Pancreas (tissue), 10 donors: ENCODE measurements at regions not wholly inside any gene's neighbourhood (a gene's known extent, or its start where the extent isn't known, plus 50 kb on each side); places are given as distances from the start of the nearest gene placed in this dataset.
"Not testable (repeated sequence)": the region's sequence is repeated elsewhere in the genome, so short reads cannot be mapped to it uniquely, and the experiment has no call there.

ENCODE experiments used
- ATAC-seq, 4 donors: fragments of 200-7000 bp; cut with Tn5 transposase; one replicate each; pipeline versions ENCODE4 v1.8.0 to v1.9.1; 2020; ENCODE audit warnings: mild to moderate bottlenecking in 4 of 4, moderate library complexity in 4 of 4
- DNase-seq, 6 donors: peaks; one replicate each; pipeline ENCODE4 v3.0.0-alpha.2; 2020
- FAIRE-seq: peaks from 2 replicates; lab custom pipeline; 2012; peaks lifted over from hg19 to GRCh38; lab: Jason Lieb, UNC
- H3K27ac ChIP-seq, 4 donors: fragments of 200-600 bp; sonication (generic); 1 replicate in 3 of 4; 2 replicates in 1 of 4; pipeline versions ENCODE4 v1.5.0 to v1.8.0; 2020
- H3K27me3 ChIP-seq, 4 donors: fragments of 200-600 bp; one replicate each; pipeline ENCODE4 v1.8.0; 2021
- H3K36me3 ChIP-seq, 3 donors: fragments of 200-600 bp; sonication (generic) in 1 of 3; one replicate each; pipeline versions ENCODE4 v1.5.0 to v1.8.0; 2020 to 2021
- H3K4me1 ChIP-seq, 3 donors: fragments of 200-600 bp; one replicate each; pipeline ENCODE4 v1.8.0; 2021
- H3K4me3 ChIP-seq, 4 donors: fragments of 200-600 bp; sonication (generic) in 2 of 4; one replicate each; pipeline versions ENCODE4 v1.5.0 to v1.8.0; 2020 to 2021
- H3K9me3 ChIP-seq, 4 donors: fragments of 200-600 bp; one replicate each; pipeline ENCODE4 v1.8.0; 2021
- WGBS, 2 donors: extraction: QIAGEN DNeasy Blood & Tissue Kit; methylation state at CpG; one replicate each; pipeline ENCODE4 v1.1.7; 2013; 5-methylcytosine and 5-hydroxymethylcytosine counted together
- intact Hi-C, 3 donors: fragments of 100-400 bp; cut with DNase I; formaldehyde crosslinking; loops; one replicate each; pipeline versions ENCODE4 v1.11.1 to v1.14.2; 2022
- TF ChIP-seq, protein P1 (sequence below), 4 donors: fragments of 200-600 bp; sonication (generic) in 3 of 4; IDR thresholded peaks; one replicate each; pipeline versions ENCODE4 v1.5.0 to v1.8.0; 2021; ENCODE audit warnings: antibody characterized with exemption in 4 of 4
- donor health status: healthy with polysubstance abuse.
- donor health status: DM: no; HTN: no; CAD: no; lungs with moderate emphysema.
- donor health status: DM: no; HTN: no; CAD: no.
- donor health status: control.
- donor health status: control.
- donor health status: Bipolar disorder and iron deficiency.
- donor health status: DM: yes; HTN: yes; CAD: no.
- donor health status: DM: no; HTN: no; CAD: no.
- donor health status: DM: no; HTN: no; CAD: no.
- donor health status: DM: yes; HTN: yes; CAD: no.

DNA sequence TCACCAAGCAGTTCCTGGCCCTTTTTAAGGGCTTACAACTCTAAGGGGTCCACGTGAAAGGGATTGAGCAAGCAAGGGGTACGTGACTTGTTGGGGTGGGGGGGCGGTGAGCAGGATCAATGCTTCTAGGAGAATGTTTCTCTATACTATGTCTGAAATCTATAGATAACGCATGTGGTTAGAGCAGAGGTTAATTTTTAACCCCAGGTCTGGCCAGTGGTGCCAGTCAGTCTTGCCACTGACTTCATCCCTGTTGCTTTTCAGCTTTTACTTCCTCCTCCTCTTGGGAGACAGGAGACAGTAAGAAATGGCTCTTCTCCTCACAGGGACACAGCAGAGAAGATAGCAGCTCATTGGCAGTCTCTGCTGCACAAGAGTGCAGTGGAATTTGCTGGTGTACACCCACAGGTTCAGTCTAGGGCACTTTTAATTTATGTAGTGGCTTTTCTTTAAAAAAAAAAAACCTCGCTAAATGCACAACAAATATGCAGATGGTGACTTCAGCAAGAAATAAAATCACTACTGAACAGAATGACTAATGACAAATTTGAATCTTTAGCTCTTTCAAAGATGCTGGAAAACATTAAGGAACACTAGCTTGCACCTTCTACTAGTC lies 190.5 kb downstream of the CCNG2 start:
- TF ChIP-seq, protein P1, sequence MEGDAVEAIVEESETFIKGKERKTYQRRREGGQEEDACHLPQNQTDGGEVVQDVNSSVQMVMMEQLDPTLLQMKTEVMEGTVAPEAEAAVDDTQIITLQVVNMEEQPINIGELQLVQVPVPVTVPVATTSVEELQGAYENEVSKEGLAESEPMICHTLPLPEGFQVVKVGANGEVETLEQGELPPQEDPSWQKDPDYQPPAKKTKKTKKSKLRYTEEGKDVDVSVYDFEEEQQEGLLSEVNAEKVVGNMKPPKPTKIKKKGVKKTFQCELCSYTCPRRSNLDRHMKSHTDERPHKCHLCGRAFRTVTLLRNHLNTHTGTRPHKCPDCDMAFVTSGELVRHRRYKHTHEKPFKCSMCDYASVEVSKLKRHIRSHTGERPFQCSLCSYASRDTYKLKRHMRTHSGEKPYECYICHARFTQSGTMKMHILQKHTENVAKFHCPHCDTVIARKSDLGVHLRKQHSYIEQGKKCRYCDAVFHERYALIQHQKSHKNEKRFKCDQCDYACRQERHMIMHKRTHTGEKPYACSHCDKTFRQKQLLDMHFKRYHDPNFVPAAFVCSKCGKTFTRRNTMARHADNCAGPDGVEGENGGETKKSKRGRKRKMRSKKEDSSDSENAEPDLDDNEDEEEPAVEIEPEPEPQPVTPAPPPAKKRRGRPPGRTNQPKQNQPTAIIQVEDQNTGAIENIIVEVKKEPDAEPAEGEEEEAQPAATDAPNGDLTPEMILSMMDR (IDR thresholded peaks at IDR 0.05), result no peak
- H3K9me3 ChIP-seq, result no peaks in the 10 kb centered on the region
- H3K4me1 ChIP-seq, result peaks cover 0 to 6% (median 3%) of the 10 kb centered on the region in 3 donors
- WGBS, 2 donors, result 26 to 42% methylated on average over 5 of the region's 5 CpGs
- ATAC-seq (peak; percentile 70 to 91 (median 81)), DNase-seq (peak in 2 of 6 donors; percentile 5 to 20), FAIRE-seq (no peak)
- no peaks in the 10 kb centered on the region for H3K27me3 ChIP-seq
- no peak overlapping the region for H3K27ac ChIP-seq
- intact Hi-C loops, result no loop called here
- no peaks in the 10 kb centered on the region for H3K36me3 ChIP-seq
- H3K4me3 ChIP-seq, result no peak overlapping the region

DNA sequence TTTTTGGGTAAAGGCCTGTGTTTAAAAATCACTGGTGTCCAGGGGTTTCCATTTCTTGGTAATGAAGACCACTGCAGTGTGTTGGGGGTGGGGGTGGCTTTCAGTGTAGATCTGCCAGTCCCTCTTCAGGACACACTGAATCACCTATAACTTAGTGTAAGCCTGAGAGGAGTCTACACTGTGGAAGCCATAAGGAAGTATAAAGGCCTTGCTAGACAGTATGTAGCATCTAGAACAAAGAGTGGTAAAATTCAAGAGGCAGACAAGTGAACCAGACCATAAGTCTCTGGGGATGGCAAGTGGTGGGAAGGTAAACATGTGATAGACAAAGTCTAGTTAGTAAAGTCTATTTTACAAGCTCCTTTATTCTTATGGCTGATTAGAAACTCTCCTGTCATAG lies 191.8 kb downstream of the CCNG2 start:
- ATAC-seq, result no peak
- TF ChIP-seq, protein P1 (IDR thresholded peaks at IDR 0.05), result no peak
- Histone ChIP-seq H3K27me3 (no peaks in the 10 kb centered on the region), H3K36me3 (no peaks in the 10 kb centered on the region), H3K27ac (no peak overlapping the region), H3K4me3 (no peak overlapping the region), H3K4me1 (peaks cover 0 to 6% (median 3%) of the 10 kb centered on the region in 3 donors), H3K9me3 (no peaks in the 10 kb centered on the region)
- no peak for FAIRE-seq
- intact Hi-C loops, result no loop called here
- DNase-seq, result no peak

DNA sequence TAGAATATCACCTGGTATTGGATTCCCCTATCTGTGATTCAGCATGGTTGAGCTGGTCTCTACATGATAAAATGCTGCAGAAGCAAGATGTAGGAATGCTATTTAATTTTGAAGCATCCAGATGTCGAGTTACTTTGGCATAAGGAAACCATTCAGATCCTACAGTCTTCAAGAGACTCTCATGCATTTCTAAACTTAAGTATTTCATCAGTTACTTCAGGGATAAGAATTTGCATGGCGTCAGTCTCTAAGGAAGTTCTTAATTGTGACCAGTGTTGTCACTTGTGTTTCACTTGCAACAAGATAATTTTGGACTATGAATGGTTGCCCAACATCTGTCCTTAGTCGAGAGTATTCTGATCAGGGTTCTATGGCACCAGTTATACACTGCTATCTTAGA lies 192.4 kb downstream of the CCNG2 start:
- TF ChIP-seq, protein P1 (IDR thresholded peaks at IDR 0.05), result no peak
- FAIRE-seq (no peak), ATAC-seq (no peak), DNase-seq (no peak)
- Histone ChIP-seq H3K4me3 (no peak overlapping the region), H3K27ac (no peak overlapping the region), H3K36me3 (no peaks in the 10 kb centered on the region), H3K9me3 (no peaks in the 10 kb centered on the region), H3K27me3 (no peaks in the 10 kb centered on the region), H3K4me1 (peaks cover 0 to 6% (median 3%) of the 10 kb centered on the region in 3 donors)
- intact Hi-C loops, result no loop called here
- WGBS, 2 donors, result 82 to 87% methylated on average over 3 of the region's 3 CpGs

DNA sequence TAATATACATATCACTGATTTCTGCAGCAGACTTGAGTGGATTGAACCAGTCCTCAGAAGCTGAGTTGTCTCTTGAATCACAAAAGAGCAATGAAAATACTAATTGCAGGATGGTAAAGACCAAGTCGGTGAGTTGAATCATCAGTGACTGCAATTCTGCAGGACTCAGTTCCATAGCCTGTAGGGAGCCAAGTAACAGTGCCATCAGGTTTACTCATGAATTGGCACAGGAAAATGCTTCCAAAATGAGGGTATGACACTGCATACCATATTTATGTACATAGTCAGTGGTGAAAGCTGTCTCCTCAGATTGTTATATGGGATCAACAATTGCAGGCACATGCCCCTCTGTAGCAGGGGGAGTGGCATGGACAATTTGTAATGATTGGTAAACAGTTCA lies 192.8 kb downstream of the CCNG2 start:
- Histone ChIP-seq H3K4me1 (peaks cover 0 to 6% (median 3%) of the 10 kb centered on the region in 3 donors), H3K36me3 (no peaks in the 10 kb centered on the region), H3K9me3 (no peaks in the 10 kb centered on the region), H3K27me3 (no peaks in the 10 kb centered on the region), H3K4me3 (no peak overlapping the region), H3K27ac (no peak overlapping the region)
- FAIRE-seq (no peak), DNase-seq (no peak), ATAC-seq (no peak)
- intact Hi-C loops, result no loop called here
- WGBS, 2 donors, result 89 to 92% methylated on average over 1 of the region's 1 CpG
- TF ChIP-seq, protein P1 (IDR thresholded peaks at IDR 0.05), result no peak

DNA sequence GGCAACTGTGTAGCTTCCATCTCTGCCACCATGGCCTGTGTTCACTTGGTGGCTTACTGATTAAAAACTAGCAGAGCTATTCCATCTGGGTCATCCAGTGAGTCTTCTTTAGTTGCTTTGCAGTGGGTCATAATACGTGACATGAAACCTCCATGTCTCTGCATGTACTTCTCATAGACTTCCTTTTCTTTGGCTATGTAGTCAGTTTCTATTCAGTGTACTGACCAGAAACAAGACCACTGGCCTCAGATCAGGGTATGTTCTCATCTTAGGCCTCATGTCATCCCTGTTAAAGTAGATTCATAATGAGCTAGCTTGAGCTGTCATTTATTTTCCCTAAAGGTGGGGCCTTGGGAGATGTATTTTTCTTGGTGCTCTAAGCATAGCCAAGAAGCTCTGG lies 195.2 kb downstream of the CCNG2 start:
- no peaks in the 10 kb centered on the region for H3K9me3 ChIP-seq
- FAIRE-seq, result no peak
- peaks cover 0 to 6% (median 3%) of the 10 kb centered on the region in 3 donors for H3K4me1 ChIP-seq
- H3K36me3 ChIP-seq, result no peaks in the 10 kb centered on the region
- no peak overlapping the region for H3K4me3 ChIP-seq
- WGBS, 2 donors, result 89 to 93% methylated on average over 1 of the region's 1 CpG
- no peak for DNase-seq
- no peak for ATAC-seq
- TF ChIP-seq, protein P1 (IDR thresholded peaks at IDR 0.05), result no peak
- intact Hi-C loops, result no loop called here
- H3K27ac ChIP-seq, result no peak overlapping the region
- no peaks in the 10 kb centered on the region for H3K27me3 ChIP-seq

DNA sequence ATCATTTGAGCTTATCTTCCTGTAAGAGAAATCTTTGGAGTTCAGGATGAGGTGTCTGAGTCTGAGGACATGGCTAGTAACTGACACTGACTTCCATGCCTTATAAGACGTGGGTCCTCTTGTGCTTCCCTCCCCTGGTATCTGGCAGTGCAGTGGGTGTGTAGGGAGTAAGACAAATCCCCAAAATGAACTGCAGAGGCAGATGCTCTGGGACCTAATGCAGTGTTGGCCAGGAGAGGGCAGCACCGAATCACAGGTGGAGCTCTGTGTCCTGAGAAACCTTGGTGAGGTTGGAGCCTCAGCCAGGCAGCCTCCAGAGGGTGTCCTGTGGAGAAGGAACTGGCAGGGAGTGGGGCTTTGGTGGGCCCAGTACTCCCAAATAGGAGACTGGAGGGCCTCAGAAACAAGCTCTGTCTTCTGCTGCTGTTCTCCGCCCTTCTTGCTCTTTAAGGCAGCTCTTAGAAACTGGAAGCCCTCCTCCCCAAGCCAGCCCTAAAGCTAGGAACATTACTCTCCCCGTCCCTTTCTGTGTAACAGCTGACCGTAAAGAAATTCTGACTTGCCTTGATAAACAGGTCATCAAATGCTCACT lies 196.8 kb downstream of the CCNG2 start:
- ATAC-seq, result peak; percentile 59 to 89 (median 76)
- H3K9me3 ChIP-seq, H3K36me3 ChIP-seq, H3K4me1 ChIP-seq, H3K4me3 ChIP-seq, intact Hi-C loops, H3K27ac ChIP-seq, H3K27me3 ChIP-seq, FAIRE-seq, DNase-seq: not testable (repeated sequence)
- 72 to 83% methylated on average over 4 of the region's 5 CpGs for WGBS, 2 donors
